GM19455 (cell line): ENCODE measurements at regions not wholly inside any gene's neighbourhood (a gene's known extent, or its start where the extent isn't known, plus 50 kb on each side); places are given as distances from the start of the nearest gene placed in this dataset.

Experiments
- ATAC-seq: cut with Tn5 transposase; IDR thresholded peaks from one replicate; pipeline ENCODE4 v1.9.1; 2021; ENCODE audit not compliant: unreplicated experiment

DNA sequence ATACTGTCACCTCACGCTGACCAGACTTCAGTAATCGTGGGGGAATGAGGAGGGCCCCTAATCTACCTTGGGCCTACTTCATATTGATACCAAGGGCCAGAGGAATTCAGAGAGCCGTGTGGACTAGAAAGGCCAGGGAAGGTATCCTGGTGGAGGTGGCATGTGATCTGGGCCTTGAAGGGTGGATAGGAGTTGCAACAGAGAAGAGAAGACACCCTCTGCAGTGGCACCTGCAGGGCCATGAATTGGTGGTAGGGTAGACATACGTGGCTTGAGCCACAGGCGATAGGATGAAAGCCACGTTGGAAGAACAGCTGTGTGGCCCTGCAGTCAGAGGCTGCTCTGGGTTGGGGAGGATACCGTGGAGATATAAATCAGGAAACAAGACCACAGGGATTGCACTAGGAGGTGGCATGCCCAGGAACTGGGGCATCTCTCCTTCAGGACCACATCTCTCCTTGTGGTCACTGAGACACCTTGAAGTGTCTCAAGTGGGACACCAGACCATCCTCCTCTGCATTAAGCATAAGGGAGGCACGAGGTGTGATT, 141.4 kb downstream of the CYP26B1 start:
- ATAC-seq = no peak

DNA sequence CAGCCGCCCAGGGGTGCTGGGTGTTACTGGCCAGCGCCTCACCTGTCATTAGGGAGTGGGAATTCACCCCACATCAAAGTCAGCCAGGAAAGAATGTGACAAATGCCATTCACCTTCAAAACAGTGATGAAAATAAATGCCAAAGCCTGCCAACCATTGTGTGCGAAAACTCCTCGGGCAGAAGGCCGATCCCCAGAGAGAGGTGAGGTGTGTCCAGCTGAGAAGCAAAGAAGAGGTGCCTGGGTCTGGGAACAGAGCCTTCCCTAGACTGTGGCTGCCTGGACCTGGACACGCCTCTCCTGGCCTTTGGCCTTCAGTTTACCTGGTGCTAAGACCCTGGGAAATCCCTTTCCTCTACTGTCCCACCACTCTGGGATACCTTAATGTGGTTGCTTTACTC, 142.7 kb downstream of the CYP26B1 start:
- no peak for ATAC-seq

DNA sequence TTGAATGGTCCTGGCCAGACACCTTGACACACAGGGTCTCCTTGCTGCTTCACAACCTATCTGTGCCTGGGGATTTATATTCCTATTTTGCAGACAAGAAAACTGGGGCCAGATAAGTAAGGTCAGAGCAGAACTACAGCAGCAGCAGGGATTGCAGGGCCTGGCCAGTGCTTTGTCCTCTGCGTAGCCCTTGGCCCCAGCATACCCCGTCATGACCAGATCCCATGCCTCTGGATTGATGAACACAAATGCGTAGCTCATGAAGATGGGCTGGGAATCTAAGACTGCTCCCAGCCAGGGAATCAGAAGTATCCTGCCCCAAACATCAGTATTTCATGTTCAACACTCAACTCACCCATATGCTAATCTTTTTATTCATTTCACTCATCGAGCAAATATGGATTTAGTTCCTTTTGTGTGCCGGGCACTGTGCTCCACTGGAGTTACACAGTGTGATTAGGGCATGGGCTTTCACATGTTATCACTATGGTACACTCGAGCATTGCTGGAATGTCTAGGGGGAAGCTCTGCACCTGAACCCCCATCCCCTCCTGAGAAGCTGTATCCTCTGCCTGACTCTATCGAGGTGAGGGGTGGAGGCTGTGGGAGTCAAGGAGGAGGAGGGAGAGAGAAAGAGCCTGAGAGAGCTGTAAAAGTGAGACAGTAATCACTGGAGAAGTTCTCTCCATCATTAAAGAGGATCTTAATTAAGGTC, 143.3 kb downstream of the CYP26B1 start:
- ATAC-seq = no peak

DNA sequence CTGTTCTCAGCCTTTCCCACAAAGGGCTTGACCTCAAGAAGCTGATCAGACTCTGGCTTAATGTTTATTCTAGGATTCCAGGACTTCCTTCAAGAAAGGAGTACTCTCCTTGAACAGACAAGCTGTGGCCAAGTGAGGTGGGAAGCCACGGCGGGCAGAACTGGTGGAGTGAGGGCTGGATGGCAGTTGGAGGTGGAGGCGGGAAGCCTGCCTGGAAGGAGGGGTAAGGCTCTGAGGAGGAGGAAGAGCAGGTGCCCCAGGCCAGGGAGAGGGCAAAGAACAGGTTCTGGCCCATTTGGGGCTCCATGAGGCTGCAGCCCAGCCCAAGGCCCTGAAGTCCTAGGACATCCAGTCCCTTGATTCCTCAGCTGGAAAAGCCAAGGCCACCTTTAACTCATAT, 143.9 kb downstream of the CYP26B1 start:
- ATAC-seq = no peak

DNA sequence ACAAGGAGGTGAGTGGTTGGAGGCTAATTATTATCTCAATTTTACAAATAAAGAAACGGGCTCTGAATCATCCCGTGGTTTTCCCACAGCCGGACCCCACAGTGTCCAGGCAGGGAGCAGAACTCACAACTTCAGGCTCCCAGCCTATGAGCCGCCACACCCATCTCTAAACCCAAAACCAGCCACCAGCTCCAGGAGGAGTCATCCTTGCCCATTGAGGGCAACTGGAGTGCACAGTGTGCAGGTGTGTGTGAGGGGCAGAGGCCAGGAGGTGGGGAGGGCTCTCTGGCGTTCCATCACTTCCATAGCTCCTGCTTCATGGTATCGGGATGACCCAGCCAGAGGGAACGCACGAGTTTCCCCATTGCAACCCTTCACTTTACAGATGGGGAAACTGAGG, 144.5 kb downstream of the CYP26B1 start:
- ATAC-seq = no peak

DNA sequence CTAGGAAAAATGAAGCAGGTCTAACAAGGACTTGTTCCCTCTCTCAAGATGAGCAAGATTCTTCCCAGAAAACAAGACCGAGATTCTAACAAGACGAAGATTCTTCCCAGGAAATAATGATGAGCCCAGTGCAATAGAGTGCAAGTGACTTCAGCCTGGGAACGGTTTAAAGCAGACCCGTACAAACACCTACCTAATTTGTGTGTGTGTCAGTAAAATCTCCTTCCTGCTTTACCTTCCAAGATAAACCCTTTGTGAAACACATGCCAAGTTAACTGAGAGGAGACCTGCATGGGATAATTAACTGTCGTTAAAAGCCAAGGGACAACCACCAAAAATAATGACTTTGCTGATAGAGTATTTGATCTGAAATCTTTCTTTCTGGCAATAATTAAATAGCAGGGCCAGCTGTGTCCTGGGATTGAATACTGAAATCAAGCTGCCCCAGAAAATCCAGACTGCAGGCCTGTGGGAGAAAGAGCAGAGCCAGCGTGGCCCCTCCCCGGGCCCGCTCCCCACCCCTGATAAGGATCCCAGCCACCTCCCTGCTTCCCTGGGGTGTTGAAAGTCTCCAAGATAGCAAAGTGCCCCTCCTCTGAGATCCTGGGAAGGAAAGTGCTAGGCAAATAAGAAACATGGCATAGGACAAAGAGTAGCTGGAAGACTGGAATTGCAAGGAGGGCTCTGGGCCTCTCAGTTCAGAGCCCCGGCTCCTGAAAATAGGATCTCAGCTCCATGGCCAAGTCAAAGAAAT, 145.5 kb downstream of the CYP26B1 start:
- no peak for ATAC-seq

DNA sequence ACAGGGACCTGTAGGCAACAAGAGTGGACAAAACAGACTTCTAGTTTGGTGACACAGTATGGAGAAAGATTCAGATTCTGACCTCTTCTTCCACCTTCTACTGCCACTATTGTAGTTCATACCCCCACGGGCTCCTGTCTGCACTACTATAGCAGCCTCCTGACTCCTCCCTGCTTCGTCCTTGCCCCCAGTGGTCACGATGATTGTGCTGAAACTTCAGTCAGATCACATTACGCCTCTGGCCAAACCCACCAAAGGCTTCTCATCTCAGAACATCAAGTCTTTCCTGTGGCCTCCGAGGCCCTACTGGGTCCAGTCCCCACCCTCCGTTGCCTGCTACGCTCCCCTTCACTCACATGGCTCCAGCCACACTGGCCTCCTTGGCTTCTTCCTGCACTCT, 147.6 kb downstream of the CYP26B1 start:
- ATAC-seq = no peak

DNA sequence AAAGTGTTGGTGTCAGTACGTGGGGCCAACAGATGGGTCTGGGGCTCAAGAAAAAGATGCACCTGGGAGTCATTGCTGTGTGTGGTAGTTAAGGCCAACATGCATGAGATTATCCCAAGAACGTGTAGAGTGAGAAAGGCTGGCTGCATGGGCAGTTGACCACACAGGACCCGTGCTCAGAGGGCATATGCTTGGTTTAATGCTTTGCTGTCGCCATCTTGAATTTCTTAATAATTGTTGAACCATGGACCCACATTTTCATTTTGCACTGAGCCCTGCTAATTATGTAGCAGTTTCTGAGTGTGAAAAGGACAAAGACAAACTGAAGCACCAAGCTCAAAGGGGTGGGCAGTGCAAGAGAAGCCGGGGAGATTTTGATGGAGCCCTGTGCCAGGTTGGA, 148.1 kb downstream of the CYP26B1 start:
- ATAC-seq = no peak

DNA sequence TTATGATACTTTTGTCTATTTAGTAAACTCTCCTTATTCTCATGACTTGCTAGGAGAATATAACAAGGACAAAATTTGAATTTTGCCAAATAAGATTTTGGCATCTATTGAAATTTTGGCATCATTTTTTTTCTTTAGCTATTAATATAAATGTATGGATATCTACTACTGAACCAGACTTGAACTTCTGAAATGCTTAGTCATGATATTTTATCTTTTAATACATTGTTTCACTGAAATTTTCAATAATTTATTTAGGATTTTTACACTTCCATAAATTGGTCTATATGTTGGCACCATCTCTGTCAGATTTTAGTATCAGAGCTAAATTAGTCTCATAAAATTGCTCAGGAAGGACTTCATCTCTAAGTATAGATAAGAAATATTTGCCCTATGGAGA, 149.8 kb downstream of the CYP26B1 start:
- ATAC-seq = no peak

DNA sequence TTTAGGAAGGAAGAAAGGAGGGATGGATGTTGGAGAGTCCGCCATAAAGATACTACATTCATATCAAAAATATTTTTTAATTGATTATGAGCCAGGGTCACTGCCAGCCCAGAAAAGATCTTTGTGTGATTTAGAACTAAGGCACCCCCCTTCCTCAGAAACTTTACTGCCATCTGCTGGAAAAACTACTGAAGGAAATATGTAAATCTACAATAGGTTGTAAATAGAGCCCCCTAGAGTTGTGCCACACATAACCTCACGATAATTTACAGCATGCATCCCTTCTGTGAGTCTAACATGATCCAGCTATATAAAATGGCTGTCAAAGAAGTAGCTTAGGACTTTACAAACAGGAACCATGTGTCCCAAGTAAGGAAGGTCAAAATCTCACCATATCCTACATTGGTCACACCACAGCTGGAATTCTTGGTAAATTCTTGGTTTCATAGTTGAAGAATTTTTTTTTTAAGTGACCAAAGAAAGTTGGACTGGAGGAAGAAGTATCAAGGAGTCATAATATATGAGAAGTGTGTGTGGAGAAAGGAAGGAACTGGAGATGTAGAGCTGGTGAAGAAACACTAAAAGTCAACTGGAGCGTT, 152.5 kb downstream of the CYP26B1 start:
- ATAC-seq = no peak

DNA sequence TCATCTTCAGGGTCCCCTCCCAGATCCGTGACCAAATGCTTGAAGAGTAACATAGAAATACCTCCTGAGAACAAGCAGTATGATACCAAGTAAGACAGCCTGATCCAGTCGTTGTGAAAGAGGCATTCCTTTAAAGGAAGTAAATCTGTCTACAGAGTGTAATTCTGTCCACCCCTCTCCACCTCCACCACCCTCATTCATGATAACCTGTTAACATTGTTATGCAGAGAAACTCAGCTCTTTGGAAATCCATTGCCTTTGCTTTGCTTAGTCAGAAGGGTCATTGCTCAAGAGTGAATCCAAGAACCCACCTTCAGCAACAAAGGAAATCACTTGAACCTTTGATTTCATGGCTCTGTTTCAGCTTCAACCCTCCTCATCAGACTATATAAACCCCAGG, 155.6 kb downstream of the CYP26B1 start:
- no peak for ATAC-seq

DNA sequence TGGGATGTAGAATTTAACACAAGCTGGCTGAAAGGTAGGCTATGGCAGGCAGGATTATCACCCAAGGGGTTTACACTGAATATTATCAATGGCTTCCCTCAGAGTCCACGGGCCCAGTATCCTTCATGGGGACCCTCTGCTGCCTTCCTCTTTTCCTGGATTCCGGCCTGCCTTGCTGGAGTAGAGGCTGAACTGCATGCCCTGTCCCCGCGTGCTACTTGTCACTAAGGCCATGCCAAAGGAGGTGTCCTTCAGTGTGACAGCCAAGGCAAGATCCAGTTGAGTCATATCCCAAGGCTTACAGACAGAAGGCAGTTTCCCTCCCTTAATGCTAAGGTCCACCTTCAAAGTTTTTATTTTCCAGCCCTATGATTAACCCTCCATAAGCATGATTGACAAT, 156.3 kb downstream of the CYP26B1 start:
- ATAC-seq = no peak

DNA sequence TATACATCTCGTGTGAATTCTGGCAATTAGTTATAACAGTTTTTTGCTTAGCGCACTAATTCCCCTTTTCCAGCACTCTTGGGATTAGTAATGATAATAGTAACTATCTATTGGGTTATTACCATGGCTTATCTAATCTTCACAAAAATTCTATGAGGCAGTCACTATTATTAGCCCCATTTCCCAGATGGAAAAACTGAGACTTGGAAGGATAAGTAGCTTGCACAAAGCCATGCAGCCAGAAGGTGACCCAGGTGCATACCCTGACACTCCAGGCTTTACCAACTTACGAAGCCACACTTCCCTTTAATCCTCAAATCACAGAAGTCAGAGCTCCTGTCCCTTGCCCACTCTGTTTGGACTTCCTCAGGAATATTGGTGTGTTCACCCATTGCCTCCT, 156.8 kb downstream of the CYP26B1 start:
- ATAC-seq = no peak

DNA sequence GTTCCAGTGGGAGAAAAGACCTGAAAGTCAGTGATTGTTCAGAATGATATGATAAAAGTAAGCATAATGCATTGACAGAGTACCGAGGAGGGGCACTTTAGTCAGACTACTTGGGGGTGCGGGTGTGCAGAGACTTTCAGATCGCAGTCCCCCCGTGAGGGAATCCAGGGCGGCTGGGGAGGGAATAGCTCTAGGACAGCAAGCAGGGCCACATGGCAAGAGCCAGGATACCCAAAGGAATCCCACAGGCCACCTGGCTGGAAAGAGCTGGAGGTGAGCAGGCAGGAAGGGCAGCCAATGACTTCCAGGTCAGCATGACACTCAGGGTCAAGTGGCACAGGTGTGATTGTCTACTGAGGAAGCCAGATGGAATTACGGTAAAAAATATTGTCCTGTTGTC, 157.5 kb downstream of the CYP26B1 start:
- ATAC-seq = no peak

DNA sequence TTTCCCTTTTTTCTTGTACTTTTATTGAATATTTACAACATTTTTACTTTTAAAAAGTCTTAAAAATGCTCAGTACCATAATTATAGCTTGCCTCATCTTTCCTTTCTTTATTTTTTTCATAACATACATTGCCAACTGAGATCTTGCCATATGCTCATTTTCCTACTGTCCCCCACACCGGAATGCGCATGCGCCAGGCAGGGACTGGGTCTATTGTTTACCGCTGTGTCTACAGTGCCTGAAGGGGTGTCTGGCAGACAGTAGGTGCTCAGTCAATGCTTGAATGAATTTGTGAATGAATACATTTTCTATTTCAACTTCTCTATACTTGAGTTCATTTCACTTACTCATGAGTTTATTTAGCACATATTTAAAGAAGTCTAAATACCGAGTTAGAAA, 158.0 kb downstream of the CYP26B1 start:
- no peak for ATAC-seq

DNA sequence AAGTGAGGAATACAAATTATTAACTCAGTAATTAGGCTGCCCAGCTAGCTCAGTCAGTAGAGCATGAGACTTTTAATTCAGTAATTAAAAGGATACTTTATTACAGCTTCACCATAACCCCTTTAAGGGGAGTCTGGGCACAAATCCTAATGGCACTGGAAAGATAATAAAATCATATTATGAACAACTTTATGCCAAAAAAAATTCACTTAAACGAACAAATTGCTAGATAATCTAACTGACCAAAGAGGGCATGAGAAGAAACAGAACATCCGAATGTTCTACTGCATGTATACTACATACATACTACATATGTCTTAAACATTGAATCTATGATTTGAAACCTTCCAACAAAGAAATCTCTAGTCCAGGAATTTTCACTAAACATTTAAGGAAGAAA, 159.5 kb downstream of the CYP26B1 start:
- no peak for ATAC-seq

DNA sequence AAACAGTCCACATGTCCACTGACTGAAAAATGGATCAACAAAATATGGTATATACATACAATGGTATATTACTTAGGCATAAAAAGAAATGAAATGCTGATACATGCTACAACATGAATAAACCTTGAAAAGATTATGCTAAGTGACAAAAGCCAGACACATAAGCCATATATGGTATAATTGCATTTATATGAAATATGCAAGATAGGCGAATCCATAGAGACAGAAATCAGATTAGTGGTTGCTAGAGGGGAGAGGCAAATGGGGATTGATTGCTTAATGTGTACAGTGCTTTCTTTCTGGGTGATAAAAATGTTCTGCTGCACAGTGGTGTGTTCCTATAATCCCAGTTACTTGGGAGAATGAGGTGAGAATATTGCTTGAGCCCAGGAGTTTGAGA, 171.0 kb downstream of the CYP26B1 start:
- no peak for ATAC-seq

DNA sequence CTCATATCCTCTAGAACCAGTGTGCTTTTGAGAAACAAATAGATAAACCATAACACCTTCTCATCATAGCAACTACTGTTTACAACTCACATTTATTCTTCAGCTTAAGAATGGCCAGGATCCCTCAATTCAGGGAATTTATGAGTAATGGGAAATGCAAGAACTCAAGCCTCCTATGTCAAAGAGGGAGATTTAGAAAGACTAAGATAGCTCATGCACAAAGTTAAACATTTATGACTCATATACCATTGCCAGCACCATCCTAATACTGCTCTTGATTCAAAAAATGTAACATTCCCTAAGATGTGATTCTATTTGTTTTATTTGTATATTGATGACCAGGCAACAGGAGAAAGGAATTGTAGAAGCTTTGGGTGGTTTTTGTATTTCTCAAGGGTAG, 172.8 kb downstream of the CYP26B1 start:
- no peak for ATAC-seq

DNA sequence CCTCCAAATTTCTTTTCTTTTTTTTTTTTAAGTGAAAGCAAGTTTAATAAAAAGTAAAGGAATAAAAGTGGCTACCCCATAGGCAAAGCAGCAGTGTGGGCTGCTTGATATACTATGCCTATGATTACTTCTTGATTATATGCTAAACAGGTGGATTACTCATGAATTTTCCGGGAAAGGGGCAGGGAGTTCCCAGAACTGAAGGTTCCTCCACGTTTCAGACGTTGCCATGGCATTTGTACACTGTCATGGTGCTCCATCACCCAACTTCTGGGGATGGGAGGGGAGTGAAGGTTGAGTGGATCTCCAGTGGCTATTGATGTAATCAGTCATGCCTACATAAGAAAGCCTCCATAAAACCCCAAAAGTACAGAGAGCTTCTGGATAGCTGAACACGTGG, 176.2 kb downstream of the CYP26B1 start:
- no peak for ATAC-seq

DNA sequence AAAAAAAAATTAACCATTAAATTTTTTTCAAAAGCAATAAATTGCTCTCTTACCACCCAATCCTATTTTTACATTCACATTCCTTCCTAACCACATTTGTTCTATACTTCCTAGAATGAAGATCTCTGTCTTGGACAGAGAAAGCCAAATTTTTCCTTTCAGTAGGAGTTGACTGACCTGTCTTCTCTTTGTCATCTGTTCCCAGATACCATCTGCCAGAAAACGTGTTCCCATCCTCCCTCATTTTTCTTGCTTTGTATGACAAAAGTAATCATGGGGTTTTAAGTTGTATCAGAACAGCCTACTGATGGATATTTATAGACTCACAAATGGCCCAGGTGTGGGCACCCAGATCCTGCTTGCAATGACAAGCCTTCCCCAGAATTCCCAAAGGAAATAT, 182.1 kb downstream of the CYP26B1 start:
- no peak for ATAC-seq

DNA sequence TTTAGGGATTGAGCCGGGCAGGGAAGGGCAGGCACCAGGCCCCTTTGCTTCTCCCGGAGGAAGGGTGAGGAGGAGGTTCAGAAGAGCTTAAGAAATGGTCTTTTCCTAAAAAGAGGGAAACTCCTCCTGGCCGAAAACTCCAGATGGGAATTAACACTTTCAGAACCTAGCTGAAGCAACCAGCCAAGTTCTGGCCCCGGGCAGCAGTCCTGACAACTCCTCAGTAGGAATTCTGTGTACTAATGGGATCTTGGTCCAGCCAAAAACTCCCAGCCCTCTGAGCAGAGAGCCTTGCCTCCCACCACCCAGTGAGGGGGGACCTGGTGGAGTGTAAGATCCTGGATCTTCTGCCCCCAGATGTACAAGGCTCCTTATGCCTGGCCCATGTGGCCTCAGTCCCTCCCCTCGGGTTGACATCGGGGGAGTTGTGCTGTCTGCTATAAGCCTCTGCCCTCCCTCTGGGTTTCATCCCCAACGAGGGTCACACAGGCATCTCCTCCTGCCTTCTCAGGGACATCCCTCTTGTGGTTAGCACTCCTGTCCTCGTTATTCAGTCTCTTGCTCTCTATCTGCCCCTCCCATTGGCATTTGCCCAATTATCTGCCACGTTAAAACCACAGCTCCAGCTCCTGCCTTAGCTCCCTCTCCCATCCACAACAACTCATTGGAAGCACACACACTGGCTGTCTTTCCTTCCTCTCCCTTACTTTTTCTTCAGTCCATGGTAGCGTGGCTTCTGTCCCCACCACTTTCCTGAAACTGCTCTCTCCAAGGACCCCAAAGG, 184.6 kb downstream of the CYP26B1 start:
- ATAC-seq = no peak
